ENCODE measurements at regions not wholly inside any gene's neighbourhood (a gene's known extent, or its start where the extent isn't known, plus 50 kb on each side); places are given as distances from the start of the nearest gene placed in this dataset.

DNA sequence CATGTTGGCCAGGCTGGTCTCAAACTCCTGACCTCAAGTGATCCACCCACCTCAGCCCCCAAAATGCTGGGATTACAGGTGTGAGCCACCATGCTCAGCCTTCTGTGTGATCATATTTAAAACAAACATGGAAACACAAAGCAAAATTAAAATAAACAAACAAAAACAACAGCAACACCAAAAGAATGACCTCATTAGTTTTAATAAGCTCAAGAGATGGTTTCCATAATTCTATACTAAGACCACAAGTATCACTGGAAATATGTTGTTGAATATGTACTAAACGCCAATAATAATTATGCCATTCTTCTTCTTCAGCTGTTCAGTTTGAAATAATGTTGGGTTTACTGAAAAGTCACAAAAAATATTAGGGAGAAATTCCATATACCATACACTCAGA, 526.4 kb downstream of the LRRIQ3 start:
- TF ChIP-seq, protein P1, sequence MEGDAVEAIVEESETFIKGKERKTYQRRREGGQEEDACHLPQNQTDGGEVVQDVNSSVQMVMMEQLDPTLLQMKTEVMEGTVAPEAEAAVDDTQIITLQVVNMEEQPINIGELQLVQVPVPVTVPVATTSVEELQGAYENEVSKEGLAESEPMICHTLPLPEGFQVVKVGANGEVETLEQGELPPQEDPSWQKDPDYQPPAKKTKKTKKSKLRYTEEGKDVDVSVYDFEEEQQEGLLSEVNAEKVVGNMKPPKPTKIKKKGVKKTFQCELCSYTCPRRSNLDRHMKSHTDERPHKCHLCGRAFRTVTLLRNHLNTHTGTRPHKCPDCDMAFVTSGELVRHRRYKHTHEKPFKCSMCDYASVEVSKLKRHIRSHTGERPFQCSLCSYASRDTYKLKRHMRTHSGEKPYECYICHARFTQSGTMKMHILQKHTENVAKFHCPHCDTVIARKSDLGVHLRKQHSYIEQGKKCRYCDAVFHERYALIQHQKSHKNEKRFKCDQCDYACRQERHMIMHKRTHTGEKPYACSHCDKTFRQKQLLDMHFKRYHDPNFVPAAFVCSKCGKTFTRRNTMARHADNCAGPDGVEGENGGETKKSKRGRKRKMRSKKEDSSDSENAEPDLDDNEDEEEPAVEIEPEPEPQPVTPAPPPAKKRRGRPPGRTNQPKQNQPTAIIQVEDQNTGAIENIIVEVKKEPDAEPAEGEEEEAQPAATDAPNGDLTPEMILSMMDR (IDR thresholded peaks at IDR 0.05; ENCODE audit: borderline replicate concordance, extremely low read depth, low read length, poor library complexity, severe bottlenecking), result no peak
- no peak for TF ChIP-seq EZH2 (IDR thresholded peaks at IDR 0.05; ENCODE audit: borderline replicate concordance, low read depth, low read length, severe bottlenecking)
